Fibroblast of mammary gland (primary cell): ENCODE measurements at regions not wholly inside any gene's neighbourhood (a gene's known extent, or its start where the extent isn't known, plus 50 kb on each side); places are given as distances from the start of the nearest gene placed in this dataset.

Experiments used
- DNase-seq: peaks from one replicate; pipeline ENCODE4 v3.0.0-alpha.2; 2010; ENCODE audit warnings: low read depth
- H3K4me3 ChIP-seq: 2 replicates; pipeline ENCODE4 v1.5.1; 2011; ENCODE audit warnings: low read depth, mild to moderate bottlenecking, low read length, moderate library complexity; ENCODE audit not compliant: control insufficient read depth
- TF ChIP-seq, protein P1 (sequence below): conservative IDR thresholded peaks from 2 replicates; pipeline ENCODE4 v1.5.1; 2011; ENCODE audit warnings: low read depth, low read length, inconsistent platforms; ENCODE audit not compliant: control insufficient read depth, insufficient read depth

DNA sequence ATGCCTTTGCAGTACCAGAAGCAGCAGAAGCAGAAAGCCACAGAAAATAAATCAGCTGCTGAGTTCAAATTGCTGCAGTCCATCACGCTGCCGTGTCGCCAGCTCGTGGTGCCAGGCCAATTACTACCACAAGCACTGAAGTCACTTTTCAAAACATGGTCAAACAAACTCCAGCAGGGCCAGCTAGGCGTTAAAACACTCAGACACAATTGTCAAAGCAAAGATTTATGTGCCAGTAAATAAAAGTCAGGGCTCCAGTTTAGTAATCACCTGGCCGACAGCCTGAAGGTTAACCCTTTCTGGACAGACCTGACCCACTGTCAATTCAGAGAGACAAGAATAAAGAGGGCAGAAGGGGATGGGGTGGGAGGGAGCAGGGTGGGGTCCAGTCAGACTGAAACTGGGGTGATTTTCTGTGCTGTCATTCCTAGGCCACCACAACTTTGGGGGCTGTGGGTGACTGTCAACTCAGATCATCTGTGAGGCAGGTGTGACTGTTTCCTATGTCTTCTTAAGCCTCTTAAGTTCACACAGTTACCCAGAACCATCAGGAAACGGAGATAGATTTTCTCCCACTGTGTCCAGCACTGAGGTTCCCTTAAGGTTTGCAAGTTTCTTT is 109.8 kb upstream of the FUT8 start:
- DNase-seq: no peak
- TF ChIP-seq, protein P1, sequence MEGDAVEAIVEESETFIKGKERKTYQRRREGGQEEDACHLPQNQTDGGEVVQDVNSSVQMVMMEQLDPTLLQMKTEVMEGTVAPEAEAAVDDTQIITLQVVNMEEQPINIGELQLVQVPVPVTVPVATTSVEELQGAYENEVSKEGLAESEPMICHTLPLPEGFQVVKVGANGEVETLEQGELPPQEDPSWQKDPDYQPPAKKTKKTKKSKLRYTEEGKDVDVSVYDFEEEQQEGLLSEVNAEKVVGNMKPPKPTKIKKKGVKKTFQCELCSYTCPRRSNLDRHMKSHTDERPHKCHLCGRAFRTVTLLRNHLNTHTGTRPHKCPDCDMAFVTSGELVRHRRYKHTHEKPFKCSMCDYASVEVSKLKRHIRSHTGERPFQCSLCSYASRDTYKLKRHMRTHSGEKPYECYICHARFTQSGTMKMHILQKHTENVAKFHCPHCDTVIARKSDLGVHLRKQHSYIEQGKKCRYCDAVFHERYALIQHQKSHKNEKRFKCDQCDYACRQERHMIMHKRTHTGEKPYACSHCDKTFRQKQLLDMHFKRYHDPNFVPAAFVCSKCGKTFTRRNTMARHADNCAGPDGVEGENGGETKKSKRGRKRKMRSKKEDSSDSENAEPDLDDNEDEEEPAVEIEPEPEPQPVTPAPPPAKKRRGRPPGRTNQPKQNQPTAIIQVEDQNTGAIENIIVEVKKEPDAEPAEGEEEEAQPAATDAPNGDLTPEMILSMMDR: no peak

DNA sequence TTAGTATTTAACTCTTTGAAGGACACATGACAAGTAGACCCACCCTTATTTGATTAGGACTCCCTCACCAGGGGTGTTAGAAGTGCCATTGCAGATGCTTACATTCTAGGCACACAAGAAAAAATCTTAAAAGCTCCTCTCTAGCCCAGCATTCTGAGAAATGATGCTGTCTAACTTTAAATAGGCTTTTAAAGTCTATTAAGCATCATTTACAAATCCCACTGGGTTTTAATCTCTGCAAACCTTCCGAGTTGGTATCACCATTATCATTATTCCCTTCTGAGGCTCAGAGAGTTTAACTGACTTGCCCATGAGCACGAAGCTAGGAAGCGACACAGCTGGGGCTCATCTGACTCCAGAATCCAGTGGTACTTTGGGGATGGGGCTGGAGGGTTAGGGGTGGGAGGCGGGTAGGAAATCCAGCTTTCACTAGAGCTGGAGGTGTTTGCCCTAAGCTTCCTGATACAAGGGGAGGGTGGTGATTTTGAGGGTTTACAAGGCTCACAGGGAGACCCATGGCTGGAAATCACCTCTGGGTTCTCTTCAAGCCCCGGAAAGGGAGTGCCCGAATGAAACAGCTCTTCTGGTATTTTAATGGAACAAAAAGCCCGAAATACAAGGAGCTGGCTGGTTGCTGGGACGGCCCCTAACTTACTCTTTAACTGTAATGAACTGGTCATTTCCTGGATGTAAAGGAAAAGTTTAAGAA is 109.2 kb upstream of the FUT8 start:
- TF ChIP-seq, protein P1: no peak
- no peak overlapping the region for H3K4me3 ChIP-seq
- no peak for DNase-seq

More for the DNA sequence above, 109.8 kb upstream of the FUT8 start:
- no peak overlapping the region for H3K4me3 ChIP-seq

DNA sequence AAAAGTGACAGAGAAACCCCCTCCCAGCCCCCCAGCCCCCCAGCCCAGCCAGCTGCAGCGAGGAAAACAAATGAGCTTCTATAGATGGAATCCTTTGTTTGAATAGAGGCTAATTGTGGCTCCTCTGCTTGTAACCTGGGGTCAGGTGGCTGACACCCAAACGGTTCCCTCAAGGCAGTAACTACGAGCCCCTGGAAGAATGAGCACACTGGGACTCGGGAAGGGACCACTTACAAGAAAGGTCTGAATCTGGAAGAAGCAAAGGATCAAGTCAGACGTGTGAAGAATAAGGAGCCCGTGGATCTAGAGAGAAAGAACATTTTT is 108.7 kb upstream of the FUT8 start:
- TF ChIP-seq, protein P1: no peak
- no peak for DNase-seq
- H3K4me3 ChIP-seq: no peak overlapping the region

DNA sequence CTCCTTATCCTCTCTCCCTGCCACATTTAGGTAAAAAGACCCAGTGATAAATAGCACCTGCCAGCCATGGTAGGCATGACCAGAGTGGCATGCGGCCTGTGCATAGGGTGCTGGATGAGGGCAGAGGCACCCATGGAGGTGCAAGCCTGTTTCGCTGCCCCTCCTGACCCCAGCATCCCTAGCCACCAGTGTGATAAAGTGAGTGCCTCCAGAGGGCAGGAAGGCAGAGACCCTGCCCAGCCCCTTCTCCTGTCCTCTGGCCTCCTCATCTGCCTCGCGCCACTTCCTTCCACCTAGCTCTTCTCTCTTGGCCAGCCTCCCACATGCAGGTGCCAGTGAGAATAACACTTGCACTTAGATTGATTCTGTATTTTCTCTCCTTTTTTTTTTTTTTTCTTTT is 108.3 kb upstream of the FUT8 start:
- H3K4me3 ChIP-seq: no peak overlapping the region
- DNase-seq: no peak
- TF ChIP-seq, protein P1: no peak

DNA sequence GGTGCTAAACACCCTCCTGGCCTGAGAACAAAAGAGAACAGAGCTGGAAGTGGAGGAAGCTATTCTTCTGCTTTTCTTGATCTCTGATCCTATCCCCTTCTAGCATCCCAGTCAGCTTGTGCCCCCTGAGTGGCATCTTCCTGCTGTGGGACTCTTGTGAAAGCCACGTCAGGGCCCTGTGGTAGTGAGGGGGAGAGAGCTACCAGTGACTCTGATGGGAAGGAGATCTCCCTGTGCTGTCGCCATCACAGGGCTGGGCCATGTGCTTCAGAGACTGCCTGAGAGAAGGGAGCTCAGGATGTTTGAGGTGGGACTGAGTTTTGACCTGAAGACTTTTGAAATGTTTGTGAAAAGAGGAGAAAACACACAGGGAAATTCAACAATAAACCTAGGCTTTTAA is 107.6 kb upstream of the FUT8 start:
- H3K4me3 ChIP-seq: no peak overlapping the region
- DNase-seq: no peak
- TF ChIP-seq, protein P1: no peak

DNA sequence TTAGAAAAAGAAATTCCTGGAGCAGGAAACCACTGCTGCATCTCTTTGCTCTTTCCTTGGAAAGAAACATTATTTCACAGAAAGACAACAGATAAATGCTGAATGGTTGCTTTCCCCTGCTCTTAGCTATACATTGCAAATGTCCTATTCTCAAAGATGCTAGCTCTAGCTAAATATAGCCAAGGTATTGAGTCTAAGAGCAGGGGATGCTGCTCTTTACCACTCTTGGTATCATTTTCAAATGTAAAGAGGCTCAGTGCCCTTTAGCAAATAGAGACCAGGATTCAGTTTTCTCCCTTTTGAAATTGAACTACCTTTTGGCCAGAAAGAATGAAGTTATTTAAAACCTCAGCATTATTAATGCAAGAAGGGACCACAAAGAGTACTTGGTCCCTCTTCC is 104.0 kb upstream of the FUT8 start:
- H3K4me3 ChIP-seq: no peak overlapping the region
- TF ChIP-seq, protein P1: no peak
- DNase-seq: no peak
